ENCODE measurements at regions not wholly inside any gene's neighbourhood (a gene's known extent, or its start where the extent isn't known, plus 50 kb on each side); places are given as distances from the start of the nearest gene placed in this dataset.
"Not testable (repeated sequence)": the region's sequence is repeated elsewhere in the genome, so short reads cannot be mapped to it uniquely, and the experiment has no call there.

DNA sequence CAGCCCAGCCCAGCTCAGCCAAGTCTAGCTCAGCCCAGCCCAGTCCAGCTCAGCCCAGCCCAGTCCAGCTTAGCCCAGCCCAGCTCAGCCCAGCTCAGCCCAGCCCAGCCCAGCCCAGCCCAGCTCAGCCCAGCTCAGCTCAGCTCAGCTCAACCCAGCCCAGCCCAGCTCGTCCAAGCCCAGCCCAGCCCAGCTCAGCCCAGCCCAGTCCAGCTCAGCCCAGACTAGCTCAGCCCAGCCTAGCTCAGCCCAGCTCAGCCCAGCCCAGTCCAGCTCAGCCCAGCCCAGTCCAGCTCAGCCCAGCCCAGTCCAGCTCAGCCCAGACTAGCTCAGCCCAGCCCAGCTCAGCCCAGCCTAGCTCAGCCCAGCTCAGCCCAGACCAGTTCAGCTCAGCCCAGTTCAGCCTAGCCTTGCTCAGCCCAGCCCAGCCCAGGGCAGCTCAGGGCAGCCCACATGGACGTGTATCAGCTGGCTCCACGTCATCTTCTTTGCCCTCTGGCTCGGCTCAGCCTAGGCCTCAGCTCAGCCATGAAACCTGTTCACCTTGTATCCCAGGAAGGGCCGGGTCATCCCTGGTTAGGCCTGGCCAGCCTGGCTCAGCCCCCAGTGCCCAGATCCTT lies 185.6 kb downstream of the TMEM121 start:
- DNase-seq = no peak

DNA sequence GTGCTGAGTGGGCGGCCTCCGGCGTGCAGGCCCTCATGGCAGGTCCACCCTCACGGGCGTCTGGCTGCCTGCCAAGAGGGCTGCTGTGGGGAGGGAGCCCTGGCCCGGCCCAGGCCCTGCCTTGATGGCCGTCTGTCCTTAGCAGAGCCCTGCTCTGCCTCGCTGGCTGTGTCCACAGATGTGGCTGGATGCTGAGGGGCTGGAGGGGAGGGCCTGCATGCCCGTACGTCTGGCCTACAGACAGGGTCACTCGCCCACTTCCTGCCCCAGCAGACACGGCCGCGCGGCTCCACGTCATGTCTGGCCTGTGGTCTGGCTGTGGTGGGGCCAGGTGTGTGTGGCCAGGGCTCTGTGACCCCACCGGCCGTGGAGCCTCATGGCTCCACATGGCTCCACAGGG lies 186.3 kb downstream of the TMEM121 start:
- DNase-seq = not testable (repeated sequence)

DNA sequence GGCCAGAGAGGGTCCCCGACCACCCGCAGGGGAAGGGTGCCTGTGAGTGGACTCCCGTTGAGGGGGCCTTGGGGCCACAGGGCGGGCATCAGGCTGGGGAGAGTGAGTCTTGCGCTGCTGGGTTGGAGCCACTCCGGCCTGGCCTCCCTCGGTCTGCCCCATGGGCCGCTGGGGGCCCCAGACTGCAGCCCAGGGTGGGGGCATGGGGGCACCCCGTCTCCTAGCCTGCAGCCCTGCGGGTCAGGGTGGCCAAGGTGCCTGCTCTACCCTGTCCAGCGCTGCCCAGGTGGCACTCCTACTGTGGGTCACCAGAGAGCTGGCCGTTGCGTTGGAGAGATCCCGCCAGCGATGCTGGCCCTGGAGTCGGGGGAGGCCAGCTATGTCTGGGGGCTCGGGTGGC lies 186.8 kb downstream of the TMEM121 start:
- DNase-seq = not testable (repeated sequence)

GRCh38 chr14:105713836-105714235 lies 187.5 kb downstream of the TMEM121 start:
- DNase-seq = not testable (repeated sequence)

DNA sequence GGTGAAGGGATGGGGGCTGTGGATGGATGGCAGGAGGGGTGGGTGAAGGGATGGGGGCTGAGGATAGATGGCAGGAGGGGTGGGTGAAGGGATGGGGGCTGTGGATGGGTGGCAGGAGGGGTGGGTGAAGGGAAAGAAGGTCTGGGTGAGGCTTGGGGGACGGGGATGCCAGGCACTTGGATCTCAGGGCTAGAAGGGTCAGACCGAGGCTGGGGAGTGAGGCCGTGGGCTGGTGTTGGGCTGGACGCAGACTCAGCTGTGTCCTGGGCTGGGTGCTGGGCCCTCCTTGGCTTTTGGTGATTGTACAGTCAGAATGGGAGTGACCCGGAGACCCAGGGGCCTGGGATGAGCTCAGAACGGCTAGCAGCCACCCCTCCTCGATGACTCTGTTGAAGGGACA lies 192.4 kb downstream of the TMEM121 start:
- not testable (repeated sequence) for DNase-seq

- DNase-seq = not testable (repeated sequence)
Measured at GRCh38 chr14:105720106-105720505, 193.7 kb downstream of the TMEM121 start.

DNA sequence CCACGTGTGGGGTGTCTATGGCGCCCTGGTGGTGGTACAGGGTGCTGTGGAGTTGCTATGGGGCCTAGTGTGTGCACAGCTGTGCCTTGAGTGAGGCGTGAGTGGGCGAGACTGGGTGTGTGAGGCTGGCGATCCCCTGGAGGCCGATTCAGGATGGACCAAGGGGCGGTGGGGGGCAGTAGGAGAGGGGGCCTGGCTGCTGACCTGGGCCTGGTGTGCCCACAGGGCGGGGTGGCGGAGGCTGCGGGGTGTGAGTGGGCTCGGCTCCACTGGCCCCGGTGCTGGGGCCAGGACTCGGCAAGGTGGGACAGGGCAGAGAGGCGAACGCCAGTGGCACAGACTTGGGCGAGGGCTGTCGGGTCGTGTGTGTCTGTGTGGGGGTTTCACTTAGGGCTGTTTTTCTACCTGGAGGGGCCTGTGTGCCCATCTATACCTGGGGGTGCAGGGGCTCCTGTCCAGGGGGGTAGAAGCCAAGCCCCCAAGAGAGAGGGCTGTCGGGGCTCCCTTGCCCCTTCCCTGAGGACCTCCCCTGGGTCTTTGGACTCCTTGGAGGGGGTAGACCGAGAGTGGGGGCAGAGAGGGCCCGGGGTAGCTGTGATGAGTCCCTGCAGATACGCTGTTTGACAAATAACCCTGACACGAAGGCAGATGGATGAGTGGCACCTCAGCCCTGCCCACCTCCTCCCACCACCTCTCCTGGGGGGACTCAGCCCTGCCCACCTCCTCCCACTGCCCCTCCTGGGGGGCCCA lies 194.6 kb downstream of the TMEM121 start:
- not testable (repeated sequence) for DNase-seq

DNA sequence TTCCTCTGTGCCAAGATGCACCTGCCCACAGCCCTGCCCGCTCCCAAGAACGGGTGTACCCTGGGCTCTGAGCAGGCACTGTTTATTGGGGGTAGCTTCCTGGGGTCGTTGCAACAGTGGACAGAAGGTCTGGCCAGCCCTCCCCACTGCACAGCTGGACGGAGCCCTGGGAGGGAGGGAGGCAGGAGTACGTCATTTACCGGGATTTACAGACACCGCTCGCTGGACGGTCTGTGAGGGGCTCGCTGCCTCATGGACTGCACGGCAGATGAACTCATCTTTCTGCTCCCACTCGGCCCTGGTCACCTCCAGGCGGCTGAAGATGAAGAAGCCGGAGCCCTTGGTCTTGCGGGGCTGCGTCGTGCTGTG lies 195.2 kb downstream of the TMEM121 start:
- DNase-seq = not testable (repeated sequence)

- not testable (repeated sequence) for DNase-seq
Measured at GRCh38 chr14:105721996-105722709, 195.8 kb downstream of the TMEM121 start.

DNA sequence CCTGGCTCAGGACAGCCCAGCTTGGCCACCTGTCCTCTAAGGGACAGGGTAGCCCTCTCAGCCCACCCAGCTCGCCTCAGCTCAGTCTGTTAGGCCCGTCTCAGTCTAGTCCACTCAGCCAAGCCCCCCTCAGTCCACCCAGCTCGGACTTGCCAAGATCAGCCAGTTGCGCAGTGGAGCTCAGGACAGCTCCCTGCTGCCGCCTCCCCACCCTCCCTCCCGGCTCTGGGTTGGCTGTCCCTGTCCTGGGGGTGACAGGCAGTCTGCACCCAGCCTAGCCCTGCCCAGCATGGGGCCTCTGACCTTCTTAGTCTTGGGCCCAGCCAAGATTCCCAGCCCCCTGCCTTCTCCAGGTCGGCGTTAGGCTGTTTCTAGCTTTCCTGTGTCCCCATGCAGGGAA lies 196.9 kb downstream of the TMEM121 start:
- not testable (repeated sequence) for DNase-seq

DNA sequence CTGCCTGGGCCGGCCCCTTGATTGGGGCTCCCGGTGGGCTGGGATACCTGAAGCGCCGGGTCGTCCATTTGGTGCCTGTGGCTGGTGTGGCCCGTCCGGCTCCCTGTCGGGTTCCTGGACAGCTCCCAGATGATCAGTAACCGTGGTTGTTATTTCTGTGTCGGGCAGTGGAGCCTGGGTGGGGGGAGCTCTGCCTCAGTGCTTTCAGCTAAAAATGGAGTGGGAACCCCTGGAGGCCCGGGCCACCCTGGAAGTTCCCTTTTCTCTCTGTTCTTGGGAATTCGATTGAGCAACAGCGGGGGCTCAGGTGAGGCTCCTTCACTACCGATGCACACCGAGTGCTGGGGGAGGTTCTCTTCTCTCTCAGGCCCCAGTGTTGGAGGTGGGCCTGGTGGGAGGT lies 197.4 kb downstream of the TMEM121 start:
- not testable (repeated sequence) for DNase-seq

- DNase-seq = not testable (repeated sequence)
Measured at GRCh38 chr14:105729825-105730368, 203.5 kb downstream of the TMEM121 start.

DNA sequence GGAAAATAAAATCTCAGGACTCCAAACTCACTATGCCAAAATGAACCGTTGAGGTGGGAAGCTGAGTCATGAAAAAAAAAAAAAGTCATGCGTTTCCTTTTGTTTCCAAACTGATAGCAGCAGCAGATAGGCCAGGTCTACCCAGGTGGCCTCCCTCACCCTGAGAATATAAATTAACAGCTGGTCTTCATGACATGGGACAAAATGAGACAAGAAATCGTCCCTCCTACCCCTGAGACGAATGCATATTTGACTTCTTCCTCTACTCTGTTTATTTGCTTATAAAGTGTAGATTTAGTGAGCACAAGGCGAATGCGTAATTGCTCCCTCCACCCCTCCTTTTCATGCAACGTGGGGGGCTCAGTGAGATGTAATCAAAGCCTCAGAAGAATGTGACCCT lies 204.3 kb downstream of the TMEM121 start:
- not testable (repeated sequence) for DNase-seq

GRCh38 chr14:105731221-105731985 lies 205.0 kb downstream of the TMEM121 start:
- not testable (repeated sequence) for DNase-seq

- DNase-seq = no peak
Measured at GRCh38 chr14:105733081-105734065, 207.0 kb downstream of the TMEM121 start.

- DNase-seq = not testable (repeated sequence)
Measured at GRCh38 chr14:105734241-105734640, 207.9 kb downstream of the TMEM121 start.

- DNase-seq = not testable (repeated sequence)
Measured at GRCh38 chr14:105736331-105736730, 209.9 kb downstream of the TMEM121 start.

DNA sequence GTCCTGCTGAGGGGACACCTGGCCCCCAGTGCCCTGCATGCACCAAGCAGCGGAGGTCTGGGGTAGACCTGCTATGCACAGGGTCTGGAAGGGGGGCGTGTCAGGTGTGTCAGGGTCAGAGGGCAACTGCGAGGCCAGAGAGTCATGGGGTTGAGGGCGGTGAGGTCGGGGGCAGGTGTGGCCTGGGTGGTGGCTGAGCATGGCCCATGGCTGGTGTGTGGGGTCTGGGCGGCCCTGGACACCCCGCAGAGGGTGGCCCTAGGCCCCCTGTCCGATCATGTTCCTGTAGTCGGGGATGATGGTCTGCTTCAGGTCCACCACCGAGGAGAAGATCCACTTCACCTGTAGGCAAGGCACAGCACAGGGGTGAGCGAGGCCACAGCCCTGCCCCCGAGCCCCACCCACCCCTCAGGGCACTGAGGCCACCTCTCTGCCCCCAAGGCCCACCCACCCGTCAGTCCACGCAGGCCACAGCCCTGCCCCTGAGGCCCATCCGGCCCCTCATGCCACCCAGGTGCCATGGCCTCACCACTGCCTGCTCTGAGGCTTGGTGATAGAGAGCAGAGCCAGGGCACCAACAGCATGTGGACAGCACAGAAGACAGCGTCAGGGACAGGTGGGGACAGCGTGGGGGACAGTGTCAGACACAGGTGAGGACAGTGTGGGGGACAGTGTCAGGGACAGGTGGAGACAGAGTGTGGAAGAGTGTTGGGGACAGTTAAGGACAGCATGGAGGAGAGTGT lies 211.3 kb downstream of the TMEM121 start:
- no peak for DNase-seq

DNA sequence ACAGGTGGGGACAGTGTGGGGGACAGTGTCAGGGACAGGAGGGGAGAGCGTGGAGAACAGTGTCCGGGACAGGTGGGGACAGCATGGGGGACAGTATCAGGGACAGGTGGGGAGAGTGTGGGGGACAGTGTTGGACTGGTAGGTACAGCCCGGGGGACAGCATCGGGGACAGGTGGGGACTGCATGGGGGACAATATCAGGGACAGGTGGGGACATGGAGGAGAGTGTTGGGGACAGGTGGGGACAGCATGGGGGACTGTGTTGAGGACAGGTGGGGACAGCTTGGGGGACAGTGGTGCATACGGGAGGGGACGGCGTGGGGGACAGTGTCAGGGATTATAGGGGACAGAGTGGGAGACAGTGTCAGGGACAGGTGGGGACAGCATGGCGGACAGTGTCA lies 212.3 kb downstream of the TMEM121 start:
- DNase-seq = no peak

- DNase-seq = no peak
Measured at GRCh38 chr14:105739331-105740102, 213.1 kb downstream of the TMEM121 start.
